Neural cell (in vitro differentiated cells): ENCODE measurements at regions not wholly inside any gene's neighbourhood (a gene's known extent, or its start where the extent isn't known, plus 50 kb on each side); places are given as distances from the start of the nearest gene placed in this dataset.

Source experiments
- H2AFZ ChIP-seq: fragments of 200-600, 300-800 bp; sonication (generic), shearing (Covaris generic); 2 replicates; pipeline ENCODE4 v1.6.0; 2014; ENCODE audit warnings: low read depth, mild to moderate bottlenecking, antibody characterized with exemption, low read length, moderate library complexity
- H3F3A ChIP-seq: fragments of 200-600 bp; shearing (Covaris generic); 2 replicates; pipeline ENCODE4 v1.6.1; 2016; ENCODE audit warnings: mild to moderate bottlenecking, moderate library complexity, mixed read lengths, antibody characterized with exemption, low read length; ENCODE audit not compliant: insufficient read depth, poor library complexity, severe bottlenecking
- H3K27ac ChIP-seq: fragments of 200-600, 300-800 bp; sonication (generic), shearing (Covaris generic); 2 replicates; pipeline ENCODE4 v1.5.1; 2014; ENCODE audit warnings: mild to moderate bottlenecking, low read length, moderate library complexity
- H3K27me3 ChIP-seq: fragments of 300-800, 200-600 bp; sonication (generic), shearing (Covaris generic); 2 replicates; pipeline ENCODE4 v1.6.0; 2014; ENCODE audit warnings: mild to moderate bottlenecking, low read depth, low read length, moderate library complexity; ENCODE audit not compliant: insufficient read depth
- H3K36me3 ChIP-seq: fragments of 300-800, 200-600 bp; sonication (generic), shearing (Covaris generic); 2 replicates; pipeline ENCODE4 v1.5.1; 2014; ENCODE audit warnings: mild to moderate bottlenecking, antibody characterized with exemption, low read length, moderate library complexity; ENCODE audit not compliant: insufficient read depth
- H3K4me2 ChIP-seq: fragments of 300-800, 200-600 bp; sonication (generic), shearing (Covaris generic); 2 replicates; pipeline ENCODE4 v1.6.0; 2014; ENCODE audit warnings: mild to moderate bottlenecking, low read length
- H3K4me3 ChIP-seq: fragments of 300-800, 200-600 bp; sonication (generic), shearing (Covaris generic); 2 replicates; pipeline ENCODE4 v1.5.1; 2014; ENCODE audit warnings: mild to moderate bottlenecking, low read length, moderate library complexity
- H3K79me2 ChIP-seq: fragments of 200-600 bp; shearing (Covaris generic); replicated peaks from 2 replicates; pipeline ENCODE4 v1.6.0; 2014; ENCODE audit warnings: mild to moderate bottlenecking, low read length, moderate library complexity; ENCODE audit not compliant: insufficient read depth
- H3K9ac ChIP-seq: fragments of 300-800, 200-600 bp; sonication (generic), shearing (Covaris generic); 2 replicates; pipeline ENCODE4 v1.6.1; 2016; ENCODE audit warnings: mild to moderate bottlenecking, low read length, mixed read lengths
- H3K9me2 ChIP-seq: fragments of 200-600 bp; shearing (Covaris generic); 2 replicates; pipeline ENCODE4 v1.6.1; 2016; ENCODE audit warnings: mild to moderate bottlenecking, low read length, mixed read lengths; ENCODE audit not compliant: insufficient read depth
- H3K9me3 ChIP-seq: fragments of 200-600, 300-800 bp; sonication (generic), shearing (Covaris generic); 2 replicates; pipeline ENCODE4 v1.6.1; 2016; ENCODE audit warnings: mild to moderate bottlenecking, mixed run types, low read length, moderate library complexity, mixed read lengths
- H4K20me1 ChIP-seq: fragments of 200-600 bp; shearing (Covaris generic); 2 replicates; pipeline ENCODE4 v1.6.1; 2016; ENCODE audit warnings: mild to moderate bottlenecking, mixed run types; ENCODE audit not compliant: insufficient read depth
- EP300 ChIP-seq: fragments of 450-650 bp; conservative IDR thresholded peaks from 2 replicates; pipeline ENCODE4 v1.6.1; 2014; ENCODE audit warnings: antibody characterized with exemption, mild to moderate bottlenecking, moderate library complexity; ENCODE audit not compliant: poor library complexity, severe bottlenecking
- EZH2 ChIP-seq: fragments of 200-600, 300-800 bp; shearing (Covaris generic), sonication (generic); IDR thresholded peaks from 2 replicates; pipeline ENCODE4 v1.6.1; 2014; ENCODE audit warnings: antibody characterized with exemption, low read length, borderline replicate concordance, mild to moderate bottlenecking; ENCODE audit not compliant: insufficient read depth, poor library complexity, severe bottlenecking
- MXI1 ChIP-seq: fragments of 450-650 bp; conservative IDR thresholded peaks from 2 replicates; pipeline ENCODE4 v1.6.1; 2014; ENCODE audit warnings: antibody characterized with exemption, mild to moderate bottlenecking; ENCODE audit not compliant: poor library complexity, severe bottlenecking
- POLR2AphosphoS5 ChIP-seq: IDR thresholded peaks from 2 replicates; pipeline ENCODE4 v1.6.1; 2012
- SMC3 ChIP-seq: fragments of 450-650 bp; conservative IDR thresholded peaks from 2 replicates; pipeline ENCODE4 v1.6.1; 2014; ENCODE audit warnings: antibody characterized with exemption, mild to moderate bottlenecking, moderate library complexity; ENCODE audit not compliant: poor library complexity
- TAF1 ChIP-seq: IDR thresholded peaks from 2 replicates; pipeline ENCODE4 v1.6.1; 2012; ENCODE audit warnings: low read depth
- TF ChIP-seq, protein P1 (sequence below): fragments of 450-650 bp; IDR thresholded peaks from 2 replicates; pipeline ENCODE4 v1.5.1; 2014; ENCODE audit warnings: antibody characterized with exemption, mild to moderate bottlenecking, moderate library complexity; ENCODE audit not compliant: poor library complexity, severe bottlenecking
- TF ChIP-seq, protein P2 (sequence below): IDR thresholded peaks from 2 replicates; pipeline ENCODE4 v1.6.1; 2012; ENCODE audit warnings: borderline replicate concordance

DNA sequence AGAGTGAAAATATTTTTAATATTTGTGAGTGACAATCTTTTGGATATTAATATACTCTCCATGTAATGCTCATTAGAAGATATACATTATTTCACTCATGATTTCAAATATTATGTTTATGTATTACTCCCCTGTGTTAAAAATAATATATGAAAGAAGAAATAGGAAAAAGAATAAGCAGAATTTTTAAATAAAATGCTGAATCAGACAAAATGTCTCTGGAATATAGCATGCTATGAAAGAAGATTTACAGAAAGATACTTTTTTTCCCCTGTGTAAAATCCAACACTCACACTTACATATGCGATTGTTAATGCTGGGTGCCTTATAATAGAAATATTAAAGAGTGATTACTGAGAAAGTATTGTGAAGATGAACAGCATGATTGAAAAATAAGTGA is 373.7 kb downstream of the ANXA1 start:
- H3K9me3 ChIP-seq, result no peaks in the 10 kb centered on the region
- TF ChIP-seq, protein P1, sequence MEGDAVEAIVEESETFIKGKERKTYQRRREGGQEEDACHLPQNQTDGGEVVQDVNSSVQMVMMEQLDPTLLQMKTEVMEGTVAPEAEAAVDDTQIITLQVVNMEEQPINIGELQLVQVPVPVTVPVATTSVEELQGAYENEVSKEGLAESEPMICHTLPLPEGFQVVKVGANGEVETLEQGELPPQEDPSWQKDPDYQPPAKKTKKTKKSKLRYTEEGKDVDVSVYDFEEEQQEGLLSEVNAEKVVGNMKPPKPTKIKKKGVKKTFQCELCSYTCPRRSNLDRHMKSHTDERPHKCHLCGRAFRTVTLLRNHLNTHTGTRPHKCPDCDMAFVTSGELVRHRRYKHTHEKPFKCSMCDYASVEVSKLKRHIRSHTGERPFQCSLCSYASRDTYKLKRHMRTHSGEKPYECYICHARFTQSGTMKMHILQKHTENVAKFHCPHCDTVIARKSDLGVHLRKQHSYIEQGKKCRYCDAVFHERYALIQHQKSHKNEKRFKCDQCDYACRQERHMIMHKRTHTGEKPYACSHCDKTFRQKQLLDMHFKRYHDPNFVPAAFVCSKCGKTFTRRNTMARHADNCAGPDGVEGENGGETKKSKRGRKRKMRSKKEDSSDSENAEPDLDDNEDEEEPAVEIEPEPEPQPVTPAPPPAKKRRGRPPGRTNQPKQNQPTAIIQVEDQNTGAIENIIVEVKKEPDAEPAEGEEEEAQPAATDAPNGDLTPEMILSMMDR, result no peak
- TF ChIP-seq EP300 (no peak), POLR2AphosphoS5 (no peak), EZH2 (no peak)
- no peaks in the 10 kb centered on the region for H4K20me1 ChIP-seq
- H3K27ac ChIP-seq, result no peak overlapping the region
- H2AFZ ChIP-seq, result no peak overlapping the region
- H3K9ac ChIP-seq, result no peak overlapping the region
- H3K4me3 ChIP-seq, result no peak overlapping the region
- no peaks in the 10 kb centered on the region for H3K9me2 ChIP-seq
- H3K79me2 ChIP-seq, result no peaks in the 10 kb centered on the region
- no peak overlapping the region for H3K4me2 ChIP-seq
- no peaks in the 10 kb centered on the region for H3K27me3 ChIP-seq
- H3K36me3 ChIP-seq, result no peaks in the 10 kb centered on the region
- H3F3A ChIP-seq, result no peaks in the 10 kb centered on the region

DNA sequence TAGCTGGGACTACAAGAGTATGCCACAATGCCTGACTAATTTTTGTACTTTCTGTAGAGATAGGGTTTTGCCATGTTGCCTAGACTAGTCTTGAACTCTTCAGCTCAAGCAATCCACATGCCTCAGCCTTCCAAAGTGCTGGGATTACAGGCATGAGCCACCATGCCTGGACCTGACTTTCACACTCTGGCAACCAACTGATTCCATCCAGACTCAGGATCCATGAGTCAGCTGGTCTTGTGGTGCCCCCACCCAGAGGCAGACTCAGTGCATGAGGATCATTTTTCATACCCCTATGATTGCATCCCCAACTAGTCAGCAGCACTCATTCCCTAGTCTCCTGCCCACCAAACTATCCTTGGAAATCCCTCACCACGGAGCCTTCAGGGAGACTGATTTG is 375.9 kb downstream of the ANXA1 start:
- no peak overlapping the region for H3K9ac ChIP-seq
- H3K27ac ChIP-seq, result no peak overlapping the region
- H3K36me3 ChIP-seq, result no peaks in the 10 kb centered on the region

DNA sequence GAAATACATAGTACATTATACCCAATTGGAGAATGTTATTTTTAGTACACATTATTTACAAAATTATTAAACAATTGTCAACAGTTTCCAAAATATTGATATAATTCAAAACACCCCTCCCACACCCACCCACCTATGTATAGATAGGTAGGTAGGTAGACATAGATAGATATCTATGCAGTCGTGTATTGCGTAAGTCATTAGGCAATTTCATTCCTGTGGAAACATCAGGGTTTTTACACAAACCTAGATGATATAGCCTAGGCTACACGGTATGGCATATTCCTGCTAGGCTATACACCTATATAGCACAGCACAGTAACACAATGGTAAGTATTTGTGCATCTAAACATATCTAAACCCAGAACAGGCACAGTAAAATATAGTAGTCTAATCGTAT is 377.3 kb downstream of the ANXA1 start:
- no peak overlapping the region for H2AFZ ChIP-seq
- no peaks in the 10 kb centered on the region for H4K20me1 ChIP-seq
- H3K9me3 ChIP-seq, result no peaks in the 10 kb centered on the region
- TF ChIP-seq SMC3 (no peak), EP300 (no peak), MXI1 (no peak), TAF1 (no peak)
- TF ChIP-seq, protein P2, sequence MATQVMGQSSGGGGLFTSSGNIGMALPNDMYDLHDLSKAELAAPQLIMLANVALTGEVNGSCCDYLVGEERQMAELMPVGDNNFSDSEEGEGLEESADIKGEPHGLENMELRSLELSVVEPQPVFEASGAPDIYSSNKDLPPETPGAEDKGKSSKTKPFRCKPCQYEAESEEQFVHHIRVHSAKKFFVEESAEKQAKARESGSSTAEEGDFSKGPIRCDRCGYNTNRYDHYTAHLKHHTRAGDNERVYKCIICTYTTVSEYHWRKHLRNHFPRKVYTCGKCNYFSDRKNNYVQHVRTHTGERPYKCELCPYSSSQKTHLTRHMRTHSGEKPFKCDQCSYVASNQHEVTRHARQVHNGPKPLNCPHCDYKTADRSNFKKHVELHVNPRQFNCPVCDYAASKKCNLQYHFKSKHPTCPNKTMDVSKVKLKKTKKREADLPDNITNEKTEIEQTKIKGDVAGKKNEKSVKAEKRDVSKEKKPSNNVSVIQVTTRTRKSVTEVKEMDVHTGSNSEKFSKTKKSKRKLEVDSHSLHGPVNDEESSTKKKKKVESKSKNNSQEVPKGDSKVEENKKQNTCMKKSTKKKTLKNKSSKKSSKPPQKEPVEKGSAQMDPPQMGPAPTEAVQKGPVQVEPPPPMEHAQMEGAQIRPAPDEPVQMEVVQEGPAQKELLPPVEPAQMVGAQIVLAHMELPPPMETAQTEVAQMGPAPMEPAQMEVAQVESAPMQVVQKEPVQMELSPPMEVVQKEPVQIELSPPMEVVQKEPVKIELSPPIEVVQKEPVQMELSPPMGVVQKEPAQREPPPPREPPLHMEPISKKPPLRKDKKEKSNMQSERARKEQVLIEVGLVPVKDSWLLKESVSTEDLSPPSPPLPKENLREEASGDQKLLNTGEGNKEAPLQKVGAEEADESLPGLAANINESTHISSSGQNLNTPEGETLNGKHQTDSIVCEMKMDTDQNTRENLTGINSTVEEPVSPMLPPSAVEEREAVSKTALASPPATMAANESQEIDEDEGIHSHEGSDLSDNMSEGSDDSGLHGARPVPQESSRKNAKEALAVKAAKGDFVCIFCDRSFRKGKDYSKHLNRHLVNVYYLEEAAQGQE, result no peak
- H3K36me3 ChIP-seq, result no peaks in the 10 kb centered on the region
- H3K4me2 ChIP-seq, result no peak overlapping the region
- H3K27ac ChIP-seq, result no peak overlapping the region
- no peak overlapping the region for H3K4me3 ChIP-seq
- H3K79me2 ChIP-seq, result no peaks in the 10 kb centered on the region
- no peak overlapping the region for H3K9ac ChIP-seq
- H3F3A ChIP-seq, result no peaks in the 10 kb centered on the region
- no peaks in the 10 kb centered on the region for H3K27me3 ChIP-seq
- no peaks in the 10 kb centered on the region for H3K9me2 ChIP-seq

More for the DNA sequence above, 375.9 kb downstream of the ANXA1 start:
- Histone ChIP-seq H3K4me2 (no peak overlapping the region), H3K27me3 (no peaks in the 10 kb centered on the region), H2AFZ (no peak overlapping the region), H3K9me2 (no peaks in the 10 kb centered on the region), H3K9me3 (no peaks in the 10 kb centered on the region), H4K20me1 (no peaks in the 10 kb centered on the region), H3K4me3 (no peak overlapping the region), H3K79me2 (no peaks in the 10 kb centered on the region), H3F3A (no peaks in the 10 kb centered on the region)
- TF ChIP-seq POLR2AphosphoS5 (no peak), EZH2 (no peak), SMC3 (no peak), MXI1 (no peak), TAF1 (no peak)
